GM23338 (cell line): ENCODE measurements at regions not wholly inside any gene's neighbourhood (a gene's known extent, or its start where the extent isn't known, plus 50 kb on each side); places are given as distances from the start of the nearest gene placed in this dataset.

Experiments used
- ATAC-seq: fragments of 200-7000 bp; cut with Tn5 transposase; 3 replicates; pipeline ENCODE4 v1.9.1; 2020
- DNase-seq: peaks from one replicate; pipeline ENCODE4 v3.0.0-alpha.2; 2015; ENCODE audit warnings: low spot score
- H2AFZ ChIP-seq: fragments of 200-600 bp; sonication (generic); 2 replicates; pipeline ENCODE4 v1.8.0; 2016; ENCODE audit warnings: antibody characterized with exemption, mild to moderate bottlenecking, moderate library complexity
- H3F3A ChIP-seq: fragments of 200-600 bp; sonication (generic); replicated peaks from 2 replicates; pipeline ENCODE4 v1.8.0; 2017; ENCODE audit warnings: antibody characterized with exemption, mixed run types, low read depth
- H3K27ac ChIP-seq: fragments of 200-600 bp; sonication (generic); 2 replicates; pipeline ENCODE4 v1.6.1; 2016; ENCODE audit warnings: low read depth
- H3K27me3 ChIP-seq: fragments of 200-600 bp; sonication (generic); 2 replicates; pipeline ENCODE4 v1.8.0; 2016; ENCODE audit warnings: mild to moderate bottlenecking, mixed run types, moderate library complexity; ENCODE audit not compliant: insufficient read depth
- H3K36me3 ChIP-seq: fragments of 200-600 bp; sonication (generic); 2 replicates; pipeline ENCODE4 v1.8.0; 2016; ENCODE audit warnings: mild to moderate bottlenecking; ENCODE audit not compliant: insufficient read depth
- H3K4me1 ChIP-seq: fragments of 200-600 bp; sonication (generic); 2 replicates; pipeline ENCODE4 v1.8.0; 2016; ENCODE audit warnings: mild to moderate bottlenecking, moderate library complexity; ENCODE audit not compliant: insufficient read depth
- H3K4me2 ChIP-seq: fragments of 200-600 bp; sonication (generic); 2 replicates; pipeline ENCODE4 v1.7.1; 2017; ENCODE audit warnings: mixed run types
- H3K4me3 ChIP-seq: fragments of 200-600 bp; sonication (generic); 2 replicates; pipeline ENCODE4 v1.6.1; 2016; ENCODE audit warnings: mixed run types
- H3K79me2 ChIP-seq: fragments of 200-600 bp; sonication (generic); replicated peaks from 2 replicates; pipeline ENCODE4 v1.8.0; 2017; ENCODE audit warnings: mild to moderate bottlenecking; ENCODE audit not compliant: insufficient read depth
- H3K9me2 ChIP-seq: fragments of 200-600 bp; sonication (generic); 2 replicates; pipeline ENCODE4 v1.8.0; 2017; ENCODE audit not compliant: insufficient read depth
- H4K20me1 ChIP-seq: fragments of 200-600 bp; sonication (generic); replicated peaks from 2 replicates; pipeline ENCODE4 v1.8.0; 2017; ENCODE audit warnings: mild to moderate bottlenecking; ENCODE audit not compliant: insufficient read depth
- H3K27ac Mint-ChIP-seq: 2 replicates; pipeline ENCODE4 v1.8.0; 2020; ENCODE audit warnings: inconsistent platforms, mild to moderate bottlenecking, moderate library complexity, mixed read lengths
- H3K27me3 Mint-ChIP-seq: 3 replicates; pipeline ENCODE4 v1.8.0; 2022; ENCODE audit warnings: low read depth, mild to moderate bottlenecking, moderate library complexity, mixed read lengths, inconsistent platforms; ENCODE audit not compliant: insufficient read depth, poor library complexity
- H3K36me3 Mint-ChIP-seq: 3 replicates; pipeline ENCODE4 v1.8.0; 2021; ENCODE audit warnings: low read depth, mild to moderate bottlenecking, inconsistent platforms, moderate library complexity, mixed read lengths
- H3K4me1 Mint-ChIP-seq: 3 replicates; pipeline ENCODE4 v1.8.0; 2020; ENCODE audit warnings: mild to moderate bottlenecking, inconsistent platforms, mixed read lengths
- H3K4me3 Mint-ChIP-seq: 3 replicates; pipeline ENCODE4 v1.8.0; 2021; ENCODE audit warnings: moderate library complexity, mild to moderate bottlenecking, inconsistent platforms, mixed read lengths
- H3K9me3 Mint-ChIP-seq: 3 replicates; pipeline ENCODE4 v1.8.0; 2020; ENCODE audit warnings: moderate library complexity, mild to moderate bottlenecking, inconsistent platforms, mixed read lengths
- CREB1 ChIP-seq: fragments of 250-450 bp; sonication (Bioruptor Pico); IDR thresholded peaks from 2 replicates; pipeline ENCODE4 v1.5.0; 2020; ENCODE audit warnings: low read depth, mild to moderate bottlenecking, moderate library complexity
- EZH2 ChIP-seq: fragments of 200-600 bp; sonication (generic); IDR thresholded peaks from one replicate; pipeline ENCODE4 v1.8.0; 2017; ENCODE audit warnings: antibody characterized with exemption, mild to moderate bottlenecking, low read depth; ENCODE audit not compliant: unreplicated experiment
- NANOG ChIP-seq: IDR thresholded peaks from 2 replicates; pipeline ENCODE4 v1.6.1; 2016; ENCODE audit warnings: antibody characterized with exemption, borderline replicate concordance
- POLR2AphosphoS5 ChIP-seq: IDR thresholded peaks from 2 replicates; pipeline ENCODE4 v1.6.1; 2016; ENCODE audit warnings: antibody characterized with exemption, low read depth
- STAT1 ChIP-seq: IDR thresholded peaks from one replicate; pipeline ENCODE4 v1.6.1; 2016; ENCODE audit warnings: antibody characterized with exemption; ENCODE audit not compliant: unreplicated experiment
- ZNF114 ChIP-seq: fragments of 250-450 bp; sonication (Bioruptor Pico); IDR thresholded peaks from 2 replicates; pipeline ENCODE4 v1.5.0; 2020; ENCODE audit warnings: mild to moderate bottlenecking, moderate library complexity
- ZNF331 ChIP-seq: fragments of 250-450 bp; sonication (Bioruptor Pico); IDR thresholded peaks from 2 replicates; pipeline ENCODE4 v1.5.0; 2020; ENCODE audit warnings: low read depth, mild to moderate bottlenecking, moderate library complexity
- TF ChIP-seq, protein P1 (sequence below): IDR thresholded peaks from 2 replicates; pipeline ENCODE4 v1.6.1; 2016; ENCODE audit warnings: antibody characterized with exemption
- TF ChIP-seq, protein P2 (sequence below): IDR thresholded peaks from one replicate; pipeline ENCODE4 v1.6.1; 2018; ENCODE audit warnings: antibody characterized with exemption; ENCODE audit not compliant: unreplicated experiment

DNA sequence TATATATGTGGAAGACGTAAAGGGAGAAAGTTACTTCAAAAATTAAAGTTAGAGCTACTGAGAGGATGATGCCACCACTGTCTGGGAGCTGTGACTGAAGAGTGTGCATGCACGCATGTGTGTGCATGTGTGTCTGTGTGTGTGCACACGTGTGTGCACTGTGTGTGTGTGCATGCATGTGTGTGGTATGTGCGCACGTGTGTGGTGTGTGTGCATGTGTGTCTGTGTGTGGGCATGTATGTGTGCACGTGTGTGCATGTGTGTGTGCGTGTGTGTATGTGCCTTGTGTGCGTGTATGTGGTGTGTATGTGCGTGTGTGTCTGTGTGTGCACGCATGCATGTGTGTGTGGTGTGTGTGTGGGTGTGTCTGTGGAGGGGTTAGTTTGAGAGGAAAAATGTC is 473.4 kb downstream of the CMPK2 start (continued):
- no peak for TF ChIP-seq ZNF331 (CRISPR knock-in tag)
- no peak for TF ChIP-seq POLR2AphosphoS5
- TF ChIP-seq, protein P1, sequence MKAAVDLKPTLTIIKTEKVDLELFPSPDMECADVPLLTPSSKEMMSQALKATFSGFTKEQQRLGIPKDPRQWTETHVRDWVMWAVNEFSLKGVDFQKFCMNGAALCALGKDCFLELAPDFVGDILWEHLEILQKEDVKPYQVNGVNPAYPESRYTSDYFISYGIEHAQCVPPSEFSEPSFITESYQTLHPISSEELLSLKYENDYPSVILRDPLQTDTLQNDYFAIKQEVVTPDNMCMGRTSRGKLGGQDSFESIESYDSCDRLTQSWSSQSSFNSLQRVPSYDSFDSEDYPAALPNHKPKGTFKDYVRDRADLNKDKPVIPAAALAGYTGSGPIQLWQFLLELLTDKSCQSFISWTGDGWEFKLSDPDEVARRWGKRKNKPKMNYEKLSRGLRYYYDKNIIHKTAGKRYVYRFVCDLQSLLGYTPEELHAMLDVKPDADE, result no peak
- no peak for TF ChIP-seq CREB1 (CRISPR knock-in tag)
- TF ChIP-seq ZNF114, result no peak
- TF ChIP-seq, protein P2, sequence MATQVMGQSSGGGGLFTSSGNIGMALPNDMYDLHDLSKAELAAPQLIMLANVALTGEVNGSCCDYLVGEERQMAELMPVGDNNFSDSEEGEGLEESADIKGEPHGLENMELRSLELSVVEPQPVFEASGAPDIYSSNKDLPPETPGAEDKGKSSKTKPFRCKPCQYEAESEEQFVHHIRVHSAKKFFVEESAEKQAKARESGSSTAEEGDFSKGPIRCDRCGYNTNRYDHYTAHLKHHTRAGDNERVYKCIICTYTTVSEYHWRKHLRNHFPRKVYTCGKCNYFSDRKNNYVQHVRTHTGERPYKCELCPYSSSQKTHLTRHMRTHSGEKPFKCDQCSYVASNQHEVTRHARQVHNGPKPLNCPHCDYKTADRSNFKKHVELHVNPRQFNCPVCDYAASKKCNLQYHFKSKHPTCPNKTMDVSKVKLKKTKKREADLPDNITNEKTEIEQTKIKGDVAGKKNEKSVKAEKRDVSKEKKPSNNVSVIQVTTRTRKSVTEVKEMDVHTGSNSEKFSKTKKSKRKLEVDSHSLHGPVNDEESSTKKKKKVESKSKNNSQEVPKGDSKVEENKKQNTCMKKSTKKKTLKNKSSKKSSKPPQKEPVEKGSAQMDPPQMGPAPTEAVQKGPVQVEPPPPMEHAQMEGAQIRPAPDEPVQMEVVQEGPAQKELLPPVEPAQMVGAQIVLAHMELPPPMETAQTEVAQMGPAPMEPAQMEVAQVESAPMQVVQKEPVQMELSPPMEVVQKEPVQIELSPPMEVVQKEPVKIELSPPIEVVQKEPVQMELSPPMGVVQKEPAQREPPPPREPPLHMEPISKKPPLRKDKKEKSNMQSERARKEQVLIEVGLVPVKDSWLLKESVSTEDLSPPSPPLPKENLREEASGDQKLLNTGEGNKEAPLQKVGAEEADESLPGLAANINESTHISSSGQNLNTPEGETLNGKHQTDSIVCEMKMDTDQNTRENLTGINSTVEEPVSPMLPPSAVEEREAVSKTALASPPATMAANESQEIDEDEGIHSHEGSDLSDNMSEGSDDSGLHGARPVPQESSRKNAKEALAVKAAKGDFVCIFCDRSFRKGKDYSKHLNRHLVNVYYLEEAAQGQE, result no peak

DNA sequence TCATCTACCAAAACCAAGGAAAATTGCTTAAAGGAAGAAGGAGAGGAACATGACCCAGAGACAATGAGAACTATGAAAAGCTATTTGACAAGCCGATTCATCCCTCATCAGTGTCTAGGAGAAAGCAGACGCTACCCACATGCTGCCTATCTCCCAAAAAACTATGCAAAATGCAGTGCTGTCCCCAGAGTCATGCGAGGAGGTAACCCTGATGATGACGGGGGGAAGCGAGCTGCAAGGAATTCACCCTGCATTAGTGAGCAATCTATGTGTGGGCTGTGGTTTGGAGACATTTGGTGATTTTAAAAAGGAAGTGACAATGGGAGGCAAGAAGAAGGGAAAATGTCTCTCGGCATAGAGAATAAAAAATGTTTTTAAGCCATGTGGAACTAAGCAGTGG is 472.7 kb downstream of the CMPK2 start:
- H3K4me3 ChIP-seq, result no peak overlapping the region
- H3K27ac ChIP-seq, result no peak overlapping the region
- peaks cover 79% of the 10 kb centered on the region for H3K9me3 Mint-ChIP-seq
- no peak overlapping the region for H3K27ac Mint-ChIP-seq
- no peaks in the 10 kb centered on the region for H3K4me1 ChIP-seq
- H4K20me1 ChIP-seq, result no peaks in the 10 kb centered on the region
- H3K36me3 ChIP-seq, result no peaks in the 10 kb centered on the region
- DNase-seq (no peak), ATAC-seq (no peak)
- H3K27me3 Mint-ChIP-seq, result peaks cover 3% of the 10 kb centered on the region
- no peaks in the 10 kb centered on the region for H3F3A ChIP-seq
- H3K36me3 Mint-ChIP-seq, result peaks cover 10% of the 10 kb centered on the region; the same call in 1 of the 3 replicates
- no peaks in the 10 kb centered on the region for H3K4me1 Mint-ChIP-seq
- H3K9me2 ChIP-seq, result no peaks in the 10 kb centered on the region
- no peak overlapping the region for H3K4me3 Mint-ChIP-seq
- H3K27me3 ChIP-seq, result no peaks in the 10 kb centered on the region
- no peaks in the 10 kb centered on the region for H3K79me2 ChIP-seq
- no peak overlapping the region for H3K4me2 ChIP-seq
- H2AFZ ChIP-seq, result no peak overlapping the region
- TF ChIP-seq STAT1 (no peak), NANOG (no peak), EZH2 (no peak)
- TF ChIP-seq, protein P2, result no peak
